ENCODE measurements at regions not wholly inside any gene's neighbourhood (a gene's known extent, or its start where the extent isn't known, plus 50 kb on each side); places are given as distances from the start of the nearest gene placed in this dataset.
"Not testable (repeated sequence)": the region's sequence is repeated elsewhere in the genome, so short reads cannot be mapped to it uniquely, and the experiment has no call there.

GRCh38 chr11:37449146-37449545, 851.1 kb upstream of the RAG2 start:
- DNase-seq (ENCODE audit: low read depth), result peak; percentile 8

GRCh38 chr11:37442576-37442975, 844.5 kb upstream of the RAG2 start:
- DNase-seq (ENCODE audit: low read depth), result no peak

GRCh38 chr11:37431633-37432230, 833.7 kb upstream of the RAG2 start:
- not testable (repeated sequence) for DNase-seq (ENCODE audit: low read depth)

GRCh38 chr11:37430966-37431632, 833.1 kb upstream of the RAG2 start:
- not testable (repeated sequence) for DNase-seq (ENCODE audit: low read depth)

- no peak for DNase-seq (ENCODE audit: low read depth)
These were observed 824.5 kb upstream of the RAG2 start for GRCh38 chr11:37422511-37422910.

- DNase-seq (ENCODE audit: low read depth), result no peak
These were observed 813.3 kb upstream of the RAG2 start for GRCh38 chr11:37411289-37411688.

GRCh38 chr11:37409124-37409523, 811.1 kb upstream of the RAG2 start:
- no peak for DNase-seq (ENCODE audit: low read depth)

GRCh38 chr11:37407461-37407860, 809.4 kb upstream of the RAG2 start:
- no peak for DNase-seq (ENCODE audit: low read depth)

GRCh38 chr11:37406651-37407050, 808.6 kb upstream of the RAG2 start:
- DNase-seq (ENCODE audit: low read depth), result no peak

- DNase-seq (ENCODE audit: low read depth), result no peak
These were observed 806.2 kb upstream of the RAG2 start for GRCh38 chr11:37404231-37404630.

- no peak for DNase-seq (ENCODE audit: low read depth)
These were observed 804.6 kb upstream of the RAG2 start for GRCh38 chr11:37402663-37403062.

- DNase-seq (ENCODE audit: low read depth), result no peak
These were observed 796.3 kb upstream of the RAG2 start for GRCh38 chr11:37394236-37394870.

GRCh38 chr11:37391615-37392014, 793.6 kb upstream of the RAG2 start:
- no peak for DNase-seq (ENCODE audit: low read depth)

GRCh38 chr11:37390576-37391083, 792.6 kb upstream of the RAG2 start:
- no peak for DNase-seq (ENCODE audit: low read depth)

GRCh38 chr11:37378958-37379357, 780.9 kb upstream of the RAG2 start:
- DNase-seq (ENCODE audit: low read depth), result no peak

- DNase-seq (ENCODE audit: low read depth), result no peak
These were observed 774.6 kb upstream of the RAG2 start for GRCh38 chr11:37372667-37373066.

GRCh38 chr11:37371346-37371970, 773.4 kb upstream of the RAG2 start:
- no peak for DNase-seq (ENCODE audit: low read depth)

- DNase-seq (ENCODE audit: low read depth), result no peak
These were observed 772.8 kb upstream of the RAG2 start for GRCh38 chr11:37370817-37371216.

- no peak for DNase-seq (ENCODE audit: low read depth)
These were observed 766.3 kb upstream of the RAG2 start for GRCh38 chr11:37364246-37364839.

- no peak for DNase-seq (ENCODE audit: low read depth)
These were observed 755.2 kb upstream of the RAG2 start for GRCh38 chr11:37353192-37353591.

GRCh38 chr11:37352485-37352884, 754.4 kb upstream of the RAG2 start:
- no peak for DNase-seq (ENCODE audit: low read depth)

GRCh38 chr11:37343290-37343689, 745.3 kb upstream of the RAG2 start:
- DNase-seq (ENCODE audit: low read depth), result no peak

Data from forelimb muscle (tissue), 1 donor.